DLD1 (cell line): ENCODE measurements at regions not wholly inside any gene's neighbourhood (a gene's known extent, or its start where the extent isn't known, plus 50 kb on each side); places are given as distances from the start of the nearest gene placed in this dataset.

Source experiments
- in situ Hi-C: cut with HindIII; loops from 2 replicates; pipeline ENCODE4 v1.10.0; 2017; ENCODE audit warnings: low sequenced_read_pairs

DNA sequence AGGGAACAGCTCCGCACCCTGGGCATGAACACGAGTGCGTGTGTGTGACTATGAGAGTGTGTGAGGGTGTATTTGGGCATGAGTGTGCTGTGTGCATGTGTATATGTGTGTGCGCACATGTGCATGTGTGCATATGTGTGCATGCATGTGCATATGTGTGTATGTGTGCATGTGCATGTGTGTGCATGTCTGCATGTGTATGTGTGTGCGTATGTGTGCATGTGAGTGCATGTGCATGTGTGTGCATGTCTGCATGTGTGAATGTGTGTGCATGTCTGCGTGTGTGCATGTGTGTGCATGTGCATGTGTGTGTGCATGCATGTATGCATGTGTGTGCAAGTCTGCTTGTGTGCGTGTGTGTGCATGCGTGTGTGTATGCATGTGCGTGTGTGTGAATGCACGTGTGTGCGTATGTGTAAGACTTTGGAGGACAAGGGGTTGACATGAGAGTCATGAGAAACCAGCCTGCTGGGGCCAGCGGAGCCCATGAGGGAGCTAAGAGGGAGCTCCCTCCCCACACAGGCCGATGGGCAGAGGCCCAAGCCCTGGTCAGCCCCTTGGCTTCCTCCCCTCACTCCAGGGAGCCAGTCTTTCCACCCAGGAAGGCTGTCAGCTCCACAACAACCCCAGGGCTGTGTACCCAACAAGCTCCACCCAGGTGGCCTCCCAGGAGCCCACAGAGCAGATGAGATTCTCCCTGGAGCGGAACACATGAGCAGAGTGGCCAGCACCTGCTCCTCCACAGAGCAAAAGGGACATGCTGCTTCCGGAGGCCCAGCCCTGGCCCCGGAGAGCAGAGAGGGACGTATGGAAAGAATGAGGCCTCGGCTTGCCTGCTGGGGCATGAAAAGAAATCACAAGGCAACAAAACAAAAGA is 142.5 kb upstream of the PPP2R2D start:
- in situ Hi-C loops = no loop called here

GRCh38 chr10:131758939-131759301 is 141.9 kb upstream of the PPP2R2D start:
- in situ Hi-C loops = no loop called here

DNA sequence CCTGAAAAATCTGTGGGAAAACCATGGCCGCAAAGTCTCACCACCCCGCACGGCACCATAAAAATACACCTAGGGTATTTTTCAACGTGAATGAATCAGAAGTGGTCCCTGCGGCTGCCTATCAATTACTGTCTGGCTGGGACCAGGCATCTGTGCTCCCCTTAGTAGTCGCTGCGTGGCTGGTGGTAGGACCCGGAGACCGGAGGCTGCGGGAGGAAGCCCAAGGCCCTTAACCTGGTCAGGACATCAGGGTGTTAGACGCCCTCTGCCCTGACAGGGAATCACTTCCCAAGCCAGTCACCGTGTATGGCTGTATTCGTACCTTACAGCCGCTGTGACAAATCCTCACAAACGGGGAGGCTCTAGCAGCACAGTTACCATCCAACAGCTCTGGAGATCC is 141.5 kb upstream of the PPP2R2D start:
- in situ Hi-C loops = no loop called here

- in situ Hi-C loops = no loop called here
These were observed 140.2 kb upstream of the PPP2R2D start for GRCh38 chr10:131760416-131761166.

DNA sequence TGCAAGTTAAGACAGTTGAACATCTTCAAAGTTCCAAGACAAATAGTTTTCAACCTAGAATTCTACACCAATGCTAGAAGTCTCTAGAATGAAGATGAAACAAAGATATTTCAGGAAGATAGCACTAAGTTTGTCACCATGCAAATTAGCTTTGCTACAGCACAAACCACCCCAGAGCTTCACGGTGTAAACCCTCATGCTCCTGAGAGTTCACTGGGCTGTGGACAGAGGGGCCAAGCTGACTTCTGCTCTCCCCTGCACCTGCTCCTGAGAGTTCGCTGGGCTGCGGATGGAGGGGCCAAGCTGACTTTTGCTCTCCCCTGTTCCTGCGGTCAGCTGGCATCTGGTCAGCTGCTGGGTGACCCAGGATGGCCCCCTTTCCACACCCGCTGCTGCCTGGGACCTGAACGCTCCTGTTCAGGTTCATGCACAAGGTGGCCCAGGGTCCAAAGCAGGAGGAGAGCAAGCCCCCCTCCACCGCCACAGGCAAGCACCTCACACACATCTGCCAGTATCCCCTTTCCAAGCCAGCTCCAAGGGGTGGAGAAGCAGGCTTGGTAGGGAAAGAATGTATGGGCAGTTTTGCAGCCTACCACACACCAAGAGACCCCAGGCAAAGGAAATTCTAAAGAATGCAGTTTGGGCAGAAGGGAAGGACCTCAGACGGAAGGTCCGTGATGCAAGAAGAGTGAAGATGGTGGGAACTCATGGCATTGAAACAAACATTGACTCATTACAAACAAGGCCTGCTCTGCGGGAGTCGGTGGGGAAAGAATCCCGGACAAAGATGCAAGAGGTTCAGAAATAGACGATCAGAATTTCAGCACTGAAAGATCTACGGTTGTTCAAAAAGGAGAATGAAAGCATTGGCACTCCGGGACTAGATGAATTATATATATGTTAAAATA is 137.8 kb upstream of the PPP2R2D start:
- in situ Hi-C loops = no loop called here

GRCh38 chr10:131764929-131765328 is 135.9 kb upstream of the PPP2R2D start:
- in situ Hi-C loops = no loop called here

- in situ Hi-C loops = no loop called here
These were observed 134.7 kb upstream of the PPP2R2D start for GRCh38 chr10:131766096-131766495.

GRCh38 chr10:131767716-131768115 is 133.1 kb upstream of the PPP2R2D start:
- in situ Hi-C loops = no loop called here

GRCh38 chr10:131769571-131770410 is 131.0 kb upstream of the PPP2R2D start:
- in situ Hi-C loops = no loop called here

GRCh38 chr10:131770946-131771633 is 129.7 kb upstream of the PPP2R2D start:
- in situ Hi-C loops = no loop called here

- in situ Hi-C loops = no loop called here
These were observed 129.0 kb upstream of the PPP2R2D start for GRCh38 chr10:131771634-131772358.

- in situ Hi-C loops = no loop called here
These were observed 128.4 kb upstream of the PPP2R2D start for GRCh38 chr10:131772441-131772840.

DNA sequence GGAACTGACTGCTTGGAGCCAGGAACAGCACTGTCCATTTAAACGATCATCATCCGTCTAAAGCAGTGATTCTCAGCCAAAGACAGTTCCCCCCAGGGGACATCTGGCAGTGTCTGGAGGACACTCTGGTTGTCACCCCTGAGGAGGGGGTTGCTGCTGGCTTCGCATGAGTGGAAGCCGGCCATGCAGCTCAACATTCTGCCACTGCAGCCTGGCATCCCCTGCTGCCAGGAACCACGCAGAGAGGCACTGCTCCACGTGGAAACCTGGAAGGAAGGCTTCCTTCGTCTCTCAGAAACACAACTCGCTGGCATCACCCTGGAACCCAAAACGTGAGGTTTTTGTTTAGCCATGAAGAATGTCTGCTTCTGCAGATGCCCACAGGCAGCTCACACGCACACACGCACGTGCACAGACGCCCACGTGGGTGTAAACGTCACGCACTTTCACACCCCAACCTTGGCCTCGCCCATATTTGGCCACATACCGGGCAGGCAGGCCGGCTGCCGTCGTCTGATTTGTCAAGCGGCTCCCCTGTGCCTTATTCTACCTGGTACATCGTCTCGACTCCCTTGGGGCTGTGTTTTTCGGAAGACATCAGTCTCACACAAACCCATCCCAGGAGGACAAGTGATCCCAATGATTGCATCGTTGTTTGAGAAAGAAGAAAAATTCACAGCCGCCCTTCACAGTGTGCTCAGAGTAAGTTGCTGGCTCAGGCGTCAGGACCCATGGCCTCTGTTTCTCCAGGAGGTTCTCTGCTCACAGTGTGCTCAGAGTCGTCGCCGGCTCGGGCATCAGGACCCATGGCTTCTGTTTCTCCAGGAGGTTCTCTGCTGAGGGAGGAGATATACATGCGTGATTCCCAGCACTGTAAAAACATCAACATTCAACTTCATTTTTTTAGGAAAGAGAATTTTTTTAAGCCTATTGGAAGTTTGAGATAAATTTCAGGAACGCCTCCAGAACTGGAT is 127.2 kb upstream of the PPP2R2D start:
- in situ Hi-C loops = no loop called here

DNA sequence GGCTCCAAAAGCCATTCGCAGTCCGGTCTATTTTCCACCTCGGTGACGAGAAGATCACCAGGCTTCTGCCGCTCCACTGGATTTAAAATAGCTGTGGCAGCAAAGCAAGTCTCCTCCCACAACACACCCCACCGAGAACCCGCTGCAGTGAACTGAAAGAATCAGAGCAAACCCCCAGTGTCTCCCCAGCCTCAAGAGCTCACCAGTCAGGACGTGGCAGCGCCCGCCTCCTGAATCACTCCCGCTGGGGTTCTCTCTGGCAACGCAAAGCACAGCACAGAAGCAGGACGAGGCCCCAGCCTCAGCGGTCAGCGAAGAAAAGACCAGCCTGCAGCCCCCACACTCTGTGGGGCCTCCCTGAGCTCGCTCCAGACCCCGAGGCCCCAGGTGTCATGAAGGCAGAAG is 126.1 kb upstream of the PPP2R2D start:
- in situ Hi-C loops = no loop called here

- in situ Hi-C loops = no loop called here
These were observed 125.4 kb upstream of the PPP2R2D start for GRCh38 chr10:131775433-131775832.

GRCh38 chr10:131775833-131776232 is 125.0 kb upstream of the PPP2R2D start:
- in situ Hi-C loops = no loop called here

DNA sequence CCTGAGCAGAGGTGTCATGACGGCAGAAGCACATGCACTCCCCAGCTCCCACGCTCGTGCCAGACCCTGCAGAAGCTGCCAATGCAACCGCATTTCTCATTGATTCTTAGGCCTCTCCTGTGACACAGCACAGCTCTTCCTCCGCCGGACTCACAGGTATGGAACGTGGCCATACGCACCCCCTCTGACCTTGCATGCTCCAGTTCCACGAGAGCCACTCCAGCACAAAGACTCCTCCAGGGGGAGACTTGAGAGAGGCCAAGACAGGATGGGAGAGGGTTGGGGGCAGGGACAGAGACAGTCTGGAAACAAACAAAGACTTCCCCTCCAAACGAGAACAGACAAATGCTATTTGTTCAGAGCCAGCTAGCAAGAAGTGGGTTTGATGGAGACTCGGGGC is 124.3 kb upstream of the PPP2R2D start:
- in situ Hi-C loops = no loop called here

DNA sequence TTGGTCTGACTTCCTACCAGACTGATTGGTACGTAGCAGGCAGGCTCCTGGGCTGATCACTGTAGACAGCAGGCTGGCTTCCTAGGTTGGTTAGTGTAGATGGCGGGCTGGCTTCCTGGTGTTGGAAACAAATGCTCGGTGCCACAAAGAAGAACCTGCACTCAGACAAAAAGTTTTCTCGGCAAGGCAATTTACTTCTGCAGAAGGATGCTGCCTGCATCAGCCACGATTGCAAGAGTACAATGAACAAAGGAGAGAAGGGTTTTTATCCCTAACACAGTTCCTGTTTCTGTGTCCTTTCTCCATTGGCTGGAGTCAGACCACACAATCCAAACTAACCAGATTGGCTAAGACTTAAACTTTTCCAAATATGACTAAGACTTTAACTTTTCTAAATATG is 123.6 kb upstream of the PPP2R2D start:
- in situ Hi-C loops = no loop called here
